Pancreas (tissue), 10 donors: ENCODE measurements at regions not wholly inside any gene's neighbourhood (a gene's known extent, or its start where the extent isn't known, plus 50 kb on each side); places are given as distances from the start of the nearest gene placed in this dataset.
"Not testable (repeated sequence)": the region's sequence is repeated elsewhere in the genome, so short reads cannot be mapped to it uniquely, and the experiment has no call there.

ENCODE experiments used
- ATAC-seq, 4 donors: fragments of 200-7000 bp; cut with Tn5 transposase; one replicate each; pipeline versions ENCODE4 v1.8.0 to v1.9.1; 2020; ENCODE audit warnings: mild to moderate bottlenecking in 4 of 4, moderate library complexity in 4 of 4
- DNase-seq, 6 donors: peaks; one replicate each; pipeline ENCODE4 v3.0.0-alpha.2; 2020
- FAIRE-seq: peaks from 2 replicates; lab custom pipeline; 2012; peaks lifted over from hg19 to GRCh38; lab: Jason Lieb, UNC
- H3K27ac ChIP-seq, 4 donors: fragments of 200-600 bp; sonication (generic); 1 replicate in 3 of 4; 2 replicates in 1 of 4; pipeline versions ENCODE4 v1.5.0 to v1.8.0; 2020
- H3K27me3 ChIP-seq, 4 donors: fragments of 200-600 bp; one replicate each; pipeline ENCODE4 v1.8.0; 2021
- H3K36me3 ChIP-seq, 3 donors: fragments of 200-600 bp; sonication (generic) in 1 of 3; one replicate each; pipeline versions ENCODE4 v1.5.0 to v1.8.0; 2020 to 2021
- H3K4me1 ChIP-seq, 3 donors: fragments of 200-600 bp; one replicate each; pipeline ENCODE4 v1.8.0; 2021
- H3K4me3 ChIP-seq, 4 donors: fragments of 200-600 bp; sonication (generic) in 2 of 4; one replicate each; pipeline versions ENCODE4 v1.5.0 to v1.8.0; 2020 to 2021
- H3K9me3 ChIP-seq, 4 donors: fragments of 200-600 bp; one replicate each; pipeline ENCODE4 v1.8.0; 2021
- CTCF ChIP-seq, 4 donors: fragments of 200-600 bp; sonication (generic) in 3 of 4; IDR thresholded peaks; one replicate each; pipeline versions ENCODE4 v1.5.0 to v1.8.0; 2021; ENCODE audit warnings: antibody characterized with exemption in 4 of 4
- WGBS, 2 donors: extraction: QIAGEN DNeasy Blood & Tissue Kit; methylation state at CpG; one replicate each; pipeline ENCODE4 v1.1.7; 2013; 5-methylcytosine and 5-hydroxymethylcytosine counted together
- intact Hi-C, 3 donors: fragments of 100-400 bp; cut with DNase I; formaldehyde crosslinking; loops; one replicate each; pipeline versions ENCODE4 v1.11.1 to v1.14.2; 2022
- donor health status: healthy with polysubstance abuse.
- donor health status: DM: no; HTN: no; CAD: no; lungs with moderate emphysema.
- donor health status: DM: no; HTN: no; CAD: no.
- donor health status: control.
- donor health status: control.
- donor health status: Bipolar disorder and iron deficiency.
- donor health status: DM: yes; HTN: yes; CAD: no.
- donor health status: DM: no; HTN: no; CAD: no.
- donor health status: DM: no; HTN: no; CAD: no.
- donor health status: DM: yes; HTN: yes; CAD: no.

- no peaks in the 10 kb centered on the region for H3K4me1 ChIP-seq
- no peaks in the 10 kb centered on the region for H3K27me3 ChIP-seq
- 88 to 90% methylated on average over 15 of the region's 15 CpGs for WGBS, 2 donors
- no peak for TF ChIP-seq CTCF (IDR thresholded peaks at IDR 0.05)
- FAIRE-seq, result no peak
- no peaks in the 10 kb centered on the region for H3K9me3 ChIP-seq
- intact Hi-C loops, result no loop called here
- H3K36me3 ChIP-seq, result no peaks in the 10 kb centered on the region
- no peak for ATAC-seq
- DNase-seq, result no peak
- no peak overlapping the region for H3K27ac ChIP-seq
- no peak overlapping the region for H3K4me3 ChIP-seq
Observed at GRCh38 chr3:197407053-197407452, 108.6 kb upstream of the DLG1 start.

GRCh38 chr3:197406266-197406665 is 107.9 kb upstream of the DLG1 start:
- Histone ChIP-seq H3K36me3 (no peaks in the 10 kb centered on the region), H3K9me3 (no peaks in the 10 kb centered on the region), H3K4me3 (no peak overlapping the region), H3K27ac (no peak overlapping the region), H3K4me1 (no peaks in the 10 kb centered on the region), H3K27me3 (no peaks in the 10 kb centered on the region)
- intact Hi-C loops, result no loop called here
- no peak for TF ChIP-seq CTCF (IDR thresholded peaks at IDR 0.05)
- DNase-seq, result peak in 1 of 6 donors; percentile 32
- ATAC-seq, result peak in 1 of 4 donors; percentile 29
- WGBS, 2 donors, result 50 to 56% methylated on average over 7 of the region's 7 CpGs
- no peak for FAIRE-seq

GRCh38 chr3:197404754-197405153 is 106.3 kb upstream of the DLG1 start:
- no peak for TF ChIP-seq CTCF (IDR thresholded peaks at IDR 0.05)
- FAIRE-seq (no peak), ATAC-seq (no peak), DNase-seq (no peak)
- WGBS, 2 donors, result 80 to 91% methylated on average over 7 of the region's 7 CpGs
- intact Hi-C loops, result no loop called here
- Histone ChIP-seq H3K9me3 (no peaks in the 10 kb centered on the region), H3K36me3 (no peaks in the 10 kb centered on the region), H3K27me3 (no peaks in the 10 kb centered on the region), H3K27ac (no peak overlapping the region), H3K4me1 (no peaks in the 10 kb centered on the region), H3K4me3 (no peak overlapping the region)

- Histone ChIP-seq H3K36me3 (no peaks in the 10 kb centered on the region), H3K27ac (no peak overlapping the region), H3K4me1 (no peaks in the 10 kb centered on the region), H3K9me3 (no peaks in the 10 kb centered on the region), H3K4me3 (no peak overlapping the region), H3K27me3 (no peaks in the 10 kb centered on the region)
- 82 to 86% methylated on average over 12 of the region's 12 CpGs for WGBS, 2 donors
- TF ChIP-seq CTCF (IDR thresholded peaks at IDR 0.05), result no peak
- intact Hi-C loops, result no loop called here
- DNase-seq, result no peak
- no peak for ATAC-seq
- FAIRE-seq, result no peak
Observed at GRCh38 chr3:197404030-197404429, 105.6 kb upstream of the DLG1 start.

- H3K4me3 ChIP-seq, H3K36me3 ChIP-seq, DNase-seq, FAIRE-seq, H3K27me3 ChIP-seq, ATAC-seq, H3K9me3 ChIP-seq, H3K4me1 ChIP-seq, intact Hi-C loops, H3K27ac ChIP-seq: not testable (repeated sequence)
- 83 to 84% methylated on average over 9 of the region's 9 CpGs for WGBS, 2 donors
Observed at GRCh38 chr3:197402401-197402800, 104.0 kb upstream of the DLG1 start.

GRCh38 chr3:197399486-197399885 is 101.1 kb upstream of the DLG1 start:
- no peak for TF ChIP-seq CTCF (IDR thresholded peaks at IDR 0.05)
- H3K4me1 ChIP-seq, result no peaks in the 10 kb centered on the region
- 65 to 78% methylated on average over 4 of the region's 4 CpGs for WGBS, 2 donors

More at GRCh38 chr3:197399486-197399885, 101.1 kb upstream of the DLG1 start:
- Histone ChIP-seq H3K4me3 (no peak overlapping the region), H3K36me3 (no peaks in the 10 kb centered on the region), H3K27me3 (no peaks in the 10 kb centered on the region), H3K27ac (no peak overlapping the region), H3K9me3 (no peaks in the 10 kb centered on the region)
- intact Hi-C loops, result no loop called here
- no peak for DNase-seq
- no peak for ATAC-seq
- FAIRE-seq, result no peak
